GM23248 (cell line): ENCODE measurements at regions not wholly inside any gene's neighbourhood (a gene's known extent, or its start where the extent isn't known, plus 50 kb on each side); places are given as distances from the start of the nearest gene placed in this dataset.

Experiments
- DNase-seq: peaks from one replicate; pipeline ENCODE4 v3.0.0-alpha.2; 2015
- H2AFZ ChIP-seq: fragments of 200-600 bp; sonication (generic); 2 replicates; pipeline ENCODE4 v1.6.1; 2016; ENCODE audit warnings: antibody characterized with exemption
- H3F3A ChIP-seq: fragments of 200-600 bp; sonication (generic); 2 replicates; pipeline ENCODE4 v1.6.1; 2016; ENCODE audit warnings: mild to moderate bottlenecking, antibody characterized with exemption, mixed run types; ENCODE audit not compliant: insufficient read depth
- H3K27ac ChIP-seq: fragments of 200-600 bp; sonication (generic); 2 replicates; pipeline ENCODE4 v1.5.1; 2016; ENCODE audit warnings: mild to moderate bottlenecking
- H3K27me3 ChIP-seq: fragments of 200-600 bp; sonication (generic); replicated peaks from 2 replicates; pipeline ENCODE4 v1.6.1; 2016; ENCODE audit warnings: mild to moderate bottlenecking; ENCODE audit not compliant: insufficient read depth
- H3K36me3 ChIP-seq: fragments of 200-600 bp; sonication (generic); 2 replicates; pipeline ENCODE4 v1.6.1; 2016; ENCODE audit warnings: low read depth, mild to moderate bottlenecking
- H3K4me1 ChIP-seq: fragments of 200-600 bp; sonication (generic); 2 replicates; pipeline ENCODE4 v1.6.1; 2016; ENCODE audit warnings: mild to moderate bottlenecking; ENCODE audit not compliant: insufficient read depth
- H3K4me2 ChIP-seq: fragments of 200-600 bp; sonication (generic); one replicate; pipeline ENCODE4 v1.6.1; 2016; ENCODE audit warnings: mild to moderate bottlenecking; ENCODE audit not compliant: unreplicated experiment
- H3K4me3 ChIP-seq: fragments of 200-600 bp; sonication (generic); 2 replicates; pipeline ENCODE4 v1.5.1; 2016; ENCODE audit warnings: mild to moderate bottlenecking
- H3K79me2 ChIP-seq: fragments of 200-600 bp; sonication (generic); 2 replicates; pipeline ENCODE4 v1.6.1; 2016; ENCODE audit warnings: mild to moderate bottlenecking; ENCODE audit not compliant: insufficient read depth
- H3K9ac ChIP-seq: fragments of 200-600 bp; sonication (generic); 2 replicates; pipeline ENCODE4 v1.6.1; 2016; ENCODE audit warnings: mild to moderate bottlenecking
- H3K9me2 ChIP-seq: fragments of 200-600 bp; sonication (generic); 2 replicates; pipeline ENCODE4 v1.6.1; 2016; ENCODE audit warnings: mixed run types, mild to moderate bottlenecking, moderate library complexity; ENCODE audit not compliant: insufficient read depth
- H3K9me3 ChIP-seq: fragments of 200-600 bp; sonication (generic); one replicate; pipeline ENCODE4 v1.6.1; 2017; ENCODE audit warnings: low read depth
- H4K20me1 ChIP-seq: fragments of 200-600 bp; sonication (generic); 2 replicates; pipeline ENCODE4 v1.6.0; 2016; ENCODE audit not compliant: insufficient read depth
- EZH2 ChIP-seq: fragments of 200-600 bp; sonication (generic); IDR thresholded peaks from 2 replicates; pipeline ENCODE4 v1.6.1; 2018; ENCODE audit warnings: antibody characterized with exemption, mild to moderate bottlenecking; ENCODE audit not compliant: insufficient read depth, poor library complexity, severe bottlenecking
- EZH2phosphoT487 ChIP-seq: fragments of 200-600 bp; sonication (generic); IDR thresholded peaks from 2 replicates; pipeline ENCODE4 v1.6.1; 2018; ENCODE audit warnings: antibody characterized with exemption, moderate library complexity, mild to moderate bottlenecking, low read depth; ENCODE audit not compliant: insufficient read depth
- WGBS, 2 experiments: methylation state at CpG; one replicate each; pipeline ENCODE4 v1.1.6; 2015 to 2017; ENCODE audit warnings: low lambda C conversion rate in 2 of 2, low coverage in 1 of 2; ENCODE audit errors: missing lambda C conversion rate in 2 of 2; 5-methylcytosine and 5-hydroxymethylcytosine counted together
- in situ Hi-C: fragments of 300-500 bp; cut with MboI; formaldehyde crosslinking; loops from 2 replicates; pipeline ENCODE4 v1.15.0; 2020

GRCh38 chr12:65637150-65637549 is 187.1 kb upstream of the HMGA2 start:
- peaks cover 79% of the 10 kb centered on the region for H3F3A ChIP-seq
- in situ Hi-C loops, result no loop called here
- no peak for DNase-seq
- no peak for TF ChIP-seq EZH2phosphoT487
- H2AFZ ChIP-seq, result no peak overlapping the region
- no peaks in the 10 kb centered on the region for H3K27me3 ChIP-seq
- no peaks in the 10 kb centered on the region for H4K20me1 ChIP-seq
- H3K79me2 ChIP-seq, result no peaks in the 10 kb centered on the region
- H3K36me3 ChIP-seq, result no peaks in the 10 kb centered on the region
- peak overlapping the region; percentile 34 for H3K27ac ChIP-seq
- WGBS, 2 experiments, result 87 to 89% methylated on average over 2 of the region's 2 CpGs
- H3K9me2 ChIP-seq, result no peaks in the 10 kb centered on the region
- H3K4me1 ChIP-seq, result peaks cover 72% of the 10 kb centered on the region
- H3K9me3 ChIP-seq, result no peaks in the 10 kb centered on the region
- H3K4me2 ChIP-seq, result no peak overlapping the region
- H3K9ac ChIP-seq, result no peak overlapping the region
- no peak overlapping the region for H3K4me3 ChIP-seq

GRCh38 chr12:65637774-65638173 is 186.5 kb upstream of the HMGA2 start:
- H3K4me1 ChIP-seq, result peaks cover 66% of the 10 kb centered on the region
- H3K36me3 ChIP-seq, result no peaks in the 10 kb centered on the region
- H2AFZ ChIP-seq, result no peak overlapping the region
- WGBS, 2 experiments, result 47 to 49% methylated on average over 5 of the region's 5 CpGs
- peak; percentile 67 for DNase-seq
- H3K9me3 ChIP-seq, result no peaks in the 10 kb centered on the region
- no peak overlapping the region for H3K4me2 ChIP-seq
- peaks cover 77% of the 10 kb centered on the region for H3F3A ChIP-seq
- H3K79me2 ChIP-seq, result no peaks in the 10 kb centered on the region
- no peak overlapping the region for H3K9ac ChIP-seq
- no peaks in the 10 kb centered on the region for H3K27me3 ChIP-seq
- H3K9me2 ChIP-seq, result no peaks in the 10 kb centered on the region
- no peak overlapping the region for H3K4me3 ChIP-seq
- in situ Hi-C loops, result no loop called here
- H3K27ac ChIP-seq, result peak overlapping the region; percentile 34
- H4K20me1 ChIP-seq, result no peaks in the 10 kb centered on the region
- no peak for TF ChIP-seq EZH2
- TF ChIP-seq EZH2phosphoT487, result no peak

GRCh38 chr12:65638324-65638723 is 186.0 kb upstream of the HMGA2 start:
- Histone ChIP-seq H3K4me2 (no peak overlapping the region), H2AFZ (no peak overlapping the region), H3K9me3 (no peaks in the 10 kb centered on the region), H3K27ac (peak overlapping the region; percentile 34), H3K4me3 (no peak overlapping the region), H4K20me1 (no peaks in the 10 kb centered on the region), H3K36me3 (no peaks in the 10 kb centered on the region), H3K79me2 (no peaks in the 10 kb centered on the region), H3K9ac (no peak overlapping the region), H3K27me3 (no peaks in the 10 kb centered on the region), H3K9me2 (no peaks in the 10 kb centered on the region), H3F3A (peaks cover 82% of the 10 kb centered on the region), H3K4me1 (peaks cover 63% of the 10 kb centered on the region)
- in situ Hi-C loops, result no loop called here
- no peak for DNase-seq
- no peak for TF ChIP-seq EZH2phosphoT487
- TF ChIP-seq EZH2, result no peak

GRCh38 chr12:65640489-65640901 is 183.8 kb upstream of the HMGA2 start:
- in situ Hi-C loops, result no loop called here
- no peaks in the 10 kb centered on the region for H3K79me2 ChIP-seq
- peaks cover 41% of the 10 kb centered on the region for H3K4me1 ChIP-seq
- TF ChIP-seq EZH2 (no peak), EZH2phosphoT487 (no peak)
- DNase-seq, result peak; percentile 95
- 0% methylated on average over 3 of the region's 3 CpGs for WGBS, 2 experiments
- H2AFZ ChIP-seq, result peak overlapping the region; percentile 67
- peak overlapping the region; percentile 54 for H3K4me2 ChIP-seq
- no peaks in the 10 kb centered on the region for H3K36me3 ChIP-seq
- H3K9me3 ChIP-seq, result no peaks in the 10 kb centered on the region
- peak overlapping the region; percentile 67 for H3K9ac ChIP-seq
- H4K20me1 ChIP-seq, result no peaks in the 10 kb centered on the region
- peak overlapping the region; percentile 82 for H3K27ac ChIP-seq
- H3K27me3 ChIP-seq, result no peaks in the 10 kb centered on the region
- H3K9me2 ChIP-seq, result no peaks in the 10 kb centered on the region
- H3F3A ChIP-seq, result peaks cover 70% of the 10 kb centered on the region
- peak overlapping the region; percentile 32 for H3K4me3 ChIP-seq

GRCh38 chr12:65642061-65642661 is 182.1 kb upstream of the HMGA2 start:
- WGBS, 2 experiments, result 94 to 99% methylated on average over 5 of the region's 5 CpGs
- no peaks in the 10 kb centered on the region for H3K9me2 ChIP-seq
- no peak overlapping the region for H3K4me2 ChIP-seq
- no peaks in the 10 kb centered on the region for H3K27me3 ChIP-seq
- no peak overlapping the region for H3K4me3 ChIP-seq
- no peak overlapping the region for H3K27ac ChIP-seq
- no peaks in the 10 kb centered on the region for H3K9me3 ChIP-seq
- no peaks in the 10 kb centered on the region for H4K20me1 ChIP-seq
- peaks cover 56% of the 10 kb centered on the region for H3F3A ChIP-seq
- no peak overlapping the region for H3K9ac ChIP-seq
- no peak overlapping the region for H2AFZ ChIP-seq
- TF ChIP-seq EZH2phosphoT487 (no peak), EZH2 (no peak)
- no peaks in the 10 kb centered on the region for H3K79me2 ChIP-seq
- no peaks in the 10 kb centered on the region for H3K36me3 ChIP-seq
- no peak for DNase-seq
- peaks cover 37% of the 10 kb centered on the region for H3K4me1 ChIP-seq
- in situ Hi-C loops, result no loop called here
